SIG-M5 (cell line): ENCODE measurements at regions not wholly inside any gene's neighbourhood (a gene's known extent, or its start where the extent isn't known, plus 50 kb on each side); places are given as distances from the start of the nearest gene placed in this dataset.

ENCODE experiments used
- DNase-seq: peaks from one replicate; lab custom pipeline; 2025; lab: John Stamatoyannopoulos, UW

- DNase-seq = no peak
Measured at GRCh38 chr7:22657479-22657878, 69.5 kb upstream of the IL6 start.

GRCh38 chr7:22655781-22656180, 71.2 kb upstream of the IL6 start:
- no peak for DNase-seq

GRCh38 chr7:22654831-22655230, 72.2 kb upstream of the IL6 start:
- no peak for DNase-seq

- DNase-seq = no peak
Measured at GRCh38 chr7:22653951-22654350, 73.0 kb upstream of the IL6 start.

- DNase-seq = no peak
Measured at GRCh38 chr7:22651534-22652243, 75.3 kb upstream of the IL6 start.

- no peak for DNase-seq
Measured at GRCh38 chr7:22651036-22651435, 76.0 kb upstream of the IL6 start.

GRCh38 chr7:22649686-22650085, 77.3 kb upstream of the IL6 start:
- DNase-seq = no peak

GRCh38 chr7:22647451-22648257, 79.3 kb upstream of the IL6 start:
- DNase-seq = no peak

GRCh38 chr7:22645418-22646181, 81.4 kb upstream of the IL6 start:
- no peak for DNase-seq

- no peak for DNase-seq
Measured at GRCh38 chr7:22642454-22642853, 84.5 kb upstream of the IL6 start.

GRCh38 chr7:22640269-22640668, 86.7 kb upstream of the IL6 start:
- DNase-seq = no peak

- no peak for DNase-seq
Measured at GRCh38 chr7:22639396-22639795, 87.6 kb upstream of the IL6 start.

GRCh38 chr7:22635349-22635748, 91.7 kb upstream of the IL6 start:
- no peak for DNase-seq

GRCh38 chr7:22633954-22634474, 93.0 kb upstream of the IL6 start:
- DNase-seq = no peak

- DNase-seq = no peak
Measured at GRCh38 chr7:22633286-22633953, 93.6 kb upstream of the IL6 start.

GRCh38 chr7:22632674-22633073, 94.3 kb upstream of the IL6 start:
- DNase-seq = no peak

- no peak for DNase-seq
Measured at GRCh38 chr7:22631730-22632129, 95.3 kb upstream of the IL6 start.

GRCh38 chr7:22630069-22630468, 96.9 kb upstream of the IL6 start:
- DNase-seq = no peak

GRCh38 chr7:22629056-22629455, 97.9 kb upstream of the IL6 start:
- no peak for DNase-seq

- DNase-seq = no peak
Measured at GRCh38 chr7:22628112-22628511, 98.9 kb upstream of the IL6 start.

GRCh38 chr7:22627136-22627535, 99.9 kb upstream of the IL6 start:
- DNase-seq = no peak

- DNase-seq = no peak
Measured at GRCh38 chr7:22625251-22625650, 101.7 kb upstream of the IL6 start.
